Sigmoid colon (tissue), 6 donors: ENCODE measurements at regions not wholly inside any gene's neighbourhood (a gene's known extent, or its start where the extent isn't known, plus 50 kb on each side); places are given as distances from the start of the nearest gene placed in this dataset.

ENCODE experiments used
- DNase-seq: peaks from one replicate; pipeline ENCODE4 v3.0.0-alpha.2; 2019
- H3K27ac ChIP-seq, 4 donors: fragments of 200-600 bp; sonication (generic); one replicate each; pipeline ENCODE4 v1.5.1; 2016 to 2019; ENCODE audit warnings: mild to moderate bottlenecking in 1 of 4
- H3K27me3 ChIP-seq, 3 donors: fragments of 200-600 bp; sonication (generic); one replicate each; pipeline ENCODE4 v1.5.1; 2019; ENCODE audit warnings: mild to moderate bottlenecking in 1 of 3
- H3K36me3 ChIP-seq, 4 donors: fragments of 200-600 bp; sonication (generic); one replicate each; pipeline ENCODE4 v1.5.1; 2016 to 2019
- H3K4me1 ChIP-seq, 4 donors: fragments of 200-600 bp; sonication (generic); one replicate each; pipeline ENCODE4 v1.5.1; 2017 to 2019
- H3K4me3 ChIP-seq, 4 donors: fragments of 200-600 bp; sonication (generic); one replicate each; pipeline ENCODE4 v1.5.1; 2017 to 2019; ENCODE audit warnings: mild to moderate bottlenecking in 2 of 4, moderate library complexity in 1 of 4
- H3K9me3 ChIP-seq, 4 donors: fragments of 200-600 bp in 3 of 4; sonication (generic) in 3 of 4; one replicate each; pipeline versions ENCODE4 v1.5.1 to v1.6.1; 2013 to 2019
- EP300 ChIP-seq, 4 donors: sonication (generic); formaldehyde crosslinking; IDR thresholded peaks; one replicate each; pipeline ENCODE4 v1.6.1; 2017; ENCODE audit warnings: antibody characterized with exemption in 4 of 4
- POLR2A ChIP-seq, 2 donors: fragments of 450-650 bp; IDR thresholded peaks; one replicate each; pipeline ENCODE4 v1.6.1; 2016; ENCODE audit warnings: antibody characterized with exemption in 2 of 2, mild to moderate bottlenecking in 2 of 2, moderate library complexity in 2 of 2
- POLR2AphosphoS5 ChIP-seq, 4 donors: sonication (generic); formaldehyde crosslinking; IDR thresholded peaks; one replicate each; pipeline ENCODE4 v1.6.1; 2017; ENCODE audit warnings: antibody characterized with exemption in 4 of 4
- WGBS, 2 donors: extraction: QIAGEN DNeasy Blood & Tissue Kit; methylation state at CpG; one replicate each; pipeline ENCODE4 v1.1.7; 2013; 5-methylcytosine and 5-hydroxymethylcytosine counted together
- intact Hi-C: fragments of 100-400 bp; cut with DNase I; formaldehyde crosslinking; loops from one replicate; pipeline ENCODE4 v1.15.1; 2023
- TF ChIP-seq, protein P1 (sequence below), 4 experiments: fragments of 450-650 bp in 3 of 4; fragments of 200-600 bp in 1 of 4; IDR thresholded peaks; one replicate each; pipeline ENCODE4 v1.5.1; 2016 to 2019; ENCODE audit warnings: antibody characterized with exemption in 4 of 4, mild to moderate bottlenecking in 3 of 4, moderate library complexity in 2 of 4
- donor health status: healthy with polysubstance abuse.
- donor health status: healthy.

DNA sequence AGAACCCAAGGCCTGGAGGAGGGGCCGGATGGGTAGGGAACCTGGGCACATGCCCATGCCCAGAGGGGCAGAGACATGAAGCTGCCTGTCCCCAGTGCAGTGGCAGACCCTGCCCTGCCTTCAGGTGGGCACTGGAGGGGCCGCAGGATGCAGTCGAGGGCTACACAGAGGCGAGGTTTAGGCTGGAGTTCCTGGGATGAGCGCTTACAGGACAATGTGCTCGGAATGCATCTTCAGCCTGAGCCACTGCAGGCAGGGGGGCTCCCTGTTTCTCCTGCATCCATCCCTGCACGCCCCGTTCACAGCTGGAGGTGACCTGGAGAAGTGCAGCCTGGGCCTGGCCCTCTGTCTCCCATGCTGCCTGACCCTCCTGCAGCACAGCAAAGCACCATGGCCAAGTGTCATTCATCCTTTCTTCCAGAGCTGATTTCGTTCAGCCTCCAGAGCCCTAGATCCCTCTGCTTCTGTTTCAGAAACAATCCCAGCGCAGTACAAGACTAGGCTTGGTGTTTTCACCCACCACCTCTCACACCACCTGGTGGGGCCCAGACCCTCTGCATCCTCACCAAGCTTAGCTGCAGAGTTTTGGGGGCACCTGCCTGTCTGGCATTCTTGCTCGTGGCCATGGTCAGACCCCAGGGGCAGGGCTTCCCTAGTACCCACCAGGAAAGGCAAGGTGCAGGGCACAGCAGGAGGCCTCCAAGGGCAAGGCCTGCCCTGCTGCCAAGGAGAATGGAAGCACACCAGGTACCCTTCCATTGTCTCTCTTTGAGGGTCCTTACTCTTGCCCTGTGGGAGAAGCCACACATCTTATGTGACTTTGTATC lies 311.9 kb downstream of the TCERG1L start:
- Histone ChIP-seq H3K27me3 (no peaks in the 10 kb centered on the region), H3K4me1 (no peaks in the 10 kb centered on the region), H3K9me3 (no peaks in the 10 kb centered on the region), H3K27ac (no peak overlapping the region), H3K4me3 (no peak overlapping the region), H3K36me3 (no peaks in the 10 kb centered on the region)
- WGBS, 2 donors = 76 to 83% methylated on average over 11 of the region's 11 CpGs
- no peak for TF ChIP-seq POLR2A (IDR thresholded peaks at IDR 0.05)
- no peak for TF ChIP-seq POLR2AphosphoS5 (IDR thresholded peaks at IDR 0.05)
- no peak for TF ChIP-seq EP300 (IDR thresholded peaks at IDR 0.05)
- TF ChIP-seq, protein P1, sequence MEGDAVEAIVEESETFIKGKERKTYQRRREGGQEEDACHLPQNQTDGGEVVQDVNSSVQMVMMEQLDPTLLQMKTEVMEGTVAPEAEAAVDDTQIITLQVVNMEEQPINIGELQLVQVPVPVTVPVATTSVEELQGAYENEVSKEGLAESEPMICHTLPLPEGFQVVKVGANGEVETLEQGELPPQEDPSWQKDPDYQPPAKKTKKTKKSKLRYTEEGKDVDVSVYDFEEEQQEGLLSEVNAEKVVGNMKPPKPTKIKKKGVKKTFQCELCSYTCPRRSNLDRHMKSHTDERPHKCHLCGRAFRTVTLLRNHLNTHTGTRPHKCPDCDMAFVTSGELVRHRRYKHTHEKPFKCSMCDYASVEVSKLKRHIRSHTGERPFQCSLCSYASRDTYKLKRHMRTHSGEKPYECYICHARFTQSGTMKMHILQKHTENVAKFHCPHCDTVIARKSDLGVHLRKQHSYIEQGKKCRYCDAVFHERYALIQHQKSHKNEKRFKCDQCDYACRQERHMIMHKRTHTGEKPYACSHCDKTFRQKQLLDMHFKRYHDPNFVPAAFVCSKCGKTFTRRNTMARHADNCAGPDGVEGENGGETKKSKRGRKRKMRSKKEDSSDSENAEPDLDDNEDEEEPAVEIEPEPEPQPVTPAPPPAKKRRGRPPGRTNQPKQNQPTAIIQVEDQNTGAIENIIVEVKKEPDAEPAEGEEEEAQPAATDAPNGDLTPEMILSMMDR (IDR thresholded peaks at IDR 0.05) = no peak
- intact Hi-C loops = no loop called here
- DNase-seq = no peak

DNA sequence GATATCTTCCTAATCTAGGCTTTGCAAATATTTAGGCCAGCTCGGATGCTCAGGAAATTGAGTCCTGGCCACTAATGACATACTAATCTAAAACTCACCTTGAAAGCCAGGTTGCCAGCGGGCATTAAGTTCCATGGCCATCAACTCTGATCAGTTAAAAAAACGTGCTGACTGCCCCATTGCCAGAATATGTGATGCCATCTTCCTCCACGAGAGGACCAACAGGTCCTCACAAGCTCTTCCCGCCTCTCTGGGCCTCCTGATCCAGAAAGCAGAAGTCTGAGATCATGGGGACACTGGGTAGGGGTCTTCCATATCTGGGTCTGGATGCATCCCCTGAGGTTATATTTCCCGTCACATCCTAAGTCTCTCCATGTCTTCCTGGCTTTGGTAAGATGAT lies 311.3 kb downstream of the TCERG1L start:
- 62 to 77% methylated on average over 6 of the region's 6 CpGs for WGBS, 2 donors
- Histone ChIP-seq H3K9me3 (no peaks in the 10 kb centered on the region), H3K36me3 (no peaks in the 10 kb centered on the region), H3K4me1 (no peaks in the 10 kb centered on the region), H3K27me3 (no peaks in the 10 kb centered on the region), H3K4me3 (no peak overlapping the region), H3K27ac (no peak overlapping the region)
- TF ChIP-seq, protein P1 (IDR thresholded peaks at IDR 0.05) = no peak
- intact Hi-C loops = no loop called here
- DNase-seq = no peak

DNA sequence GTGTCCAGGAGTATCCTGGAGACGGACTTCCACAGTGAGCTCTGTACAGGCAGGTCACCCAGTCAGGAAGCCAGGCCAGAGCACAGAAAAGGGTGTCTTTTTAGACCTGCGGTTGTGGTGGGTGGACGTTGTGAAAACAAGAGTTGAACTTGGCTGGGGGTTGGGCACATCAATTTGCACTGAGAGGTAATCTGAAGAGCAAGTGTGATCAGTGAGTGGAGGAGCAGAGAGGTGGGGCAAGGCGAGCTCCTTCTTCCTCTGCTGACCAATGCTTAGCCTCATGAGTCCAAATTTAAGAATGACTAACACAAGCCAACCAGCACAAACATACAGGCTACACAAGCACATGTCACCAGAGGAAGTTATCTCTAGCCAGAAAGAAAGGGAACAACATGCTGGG lies 310.8 kb downstream of the TCERG1L start:
- no peaks in the 10 kb centered on the region for H3K36me3 ChIP-seq
- WGBS, 2 donors = 61 to 72% methylated on average over 4 of the region's 4 CpGs
- no peak overlapping the region for H3K27ac ChIP-seq
- no peak overlapping the region for H3K4me3 ChIP-seq
- no peaks in the 10 kb centered on the region for H3K9me3 ChIP-seq
- DNase-seq = no peak
- no peaks in the 10 kb centered on the region for H3K4me1 ChIP-seq
- TF ChIP-seq, protein P1 (IDR thresholded peaks at IDR 0.05) = no peak
- TF ChIP-seq POLR2A (IDR thresholded peaks at IDR 0.05) (no peak), POLR2AphosphoS5 (IDR thresholded peaks at IDR 0.05) (no peak), EP300 (IDR thresholded peaks at IDR 0.05) (no peak)
- intact Hi-C loops = no loop called here
- H3K27me3 ChIP-seq = no peaks in the 10 kb centered on the region

DNA sequence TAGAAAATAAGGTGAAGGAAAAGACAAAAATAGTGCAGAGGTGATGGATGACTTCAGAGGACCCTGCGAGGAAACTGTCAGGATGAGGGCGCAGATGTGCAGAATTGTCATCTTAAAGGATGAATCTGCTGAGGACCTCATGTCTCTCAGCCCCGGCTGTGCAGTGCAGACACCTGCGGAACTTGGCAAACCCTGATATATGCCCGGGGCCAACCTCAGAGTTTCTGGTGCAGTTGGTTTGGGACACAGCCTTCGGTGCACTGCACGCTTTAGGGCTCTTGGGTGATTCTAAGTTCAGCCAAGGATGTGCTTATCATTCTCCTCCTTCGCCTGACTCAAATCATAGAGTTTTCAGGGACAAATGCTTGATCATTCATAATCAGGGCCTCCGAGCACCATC lies 310.1 kb downstream of the TCERG1L start:
- intact Hi-C loops = no loop called here
- Histone ChIP-seq H3K27ac (no peak overlapping the region), H3K4me1 (no peaks in the 10 kb centered on the region), H3K9me3 (no peaks in the 10 kb centered on the region), H3K4me3 (no peak overlapping the region), H3K27me3 (no peaks in the 10 kb centered on the region), H3K36me3 (no peaks in the 10 kb centered on the region)
- DNase-seq = no peak
- TF ChIP-seq EP300 (IDR thresholded peaks at IDR 0.05) = no peak
- TF ChIP-seq POLR2A (IDR thresholded peaks at IDR 0.05) = no peak
- TF ChIP-seq POLR2AphosphoS5 (IDR thresholded peaks at IDR 0.05) = no peak
- TF ChIP-seq, protein P1 (IDR thresholded peaks at IDR 0.05) = no peak
- 88 to 89% methylated on average over 9 of the region's 9 CpGs for WGBS, 2 donors
